ENCODE measurements at regions not wholly inside any gene's neighbourhood (a gene's known extent, or its start where the extent isn't known, plus 50 kb on each side); places are given as distances from the start of the nearest gene placed in this dataset.
"Not testable (repeated sequence)": the region's sequence is repeated elsewhere in the genome, so short reads cannot be mapped to it uniquely, and the experiment has no call there.

GRCh38 chr5:158513490-158514318 is 586.0 kb downstream of the EBF1 start:
- DNase-seq: no peak

GRCh38 chr5:158511454-158511853 is 588.3 kb downstream of the EBF1 start:
- no peak for DNase-seq

GRCh38 chr5:158510479-158510878 is 589.2 kb downstream of the EBF1 start:
- DNase-seq: no peak

- DNase-seq: no peak
Observed at GRCh38 chr5:158506648-158507047, 593.1 kb downstream of the EBF1 start.

- DNase-seq: no peak
Observed at GRCh38 chr5:158502686-158503085, 597.0 kb downstream of the EBF1 start.

GRCh38 chr5:158499892-158500418 is 599.8 kb downstream of the EBF1 start:
- DNase-seq: no peak

- no peak for DNase-seq
Observed at GRCh38 chr5:158499075-158499891, 600.4 kb downstream of the EBF1 start.

- no peak for DNase-seq
Observed at GRCh38 chr5:158496624-158497023, 603.1 kb downstream of the EBF1 start.

- DNase-seq: no peak
Observed at GRCh38 chr5:158494541-158494940, 605.2 kb downstream of the EBF1 start.

- DNase-seq: not testable (repeated sequence)
Observed at GRCh38 chr5:158494044-158494443, 605.7 kb downstream of the EBF1 start.

GRCh38 chr5:158492841-158493242 is 606.9 kb downstream of the EBF1 start:
- DNase-seq: no peak

GRCh38 chr5:158492136-158492535 is 607.6 kb downstream of the EBF1 start:
- DNase-seq: no peak

GRCh38 chr5:158487664-158488063 is 612.1 kb downstream of the EBF1 start:
- no peak for DNase-seq

GRCh38 chr5:158487156-158487555 is 612.6 kb downstream of the EBF1 start:
- no peak for DNase-seq

- DNase-seq: no peak
Observed at GRCh38 chr5:158486566-158486965, 613.1 kb downstream of the EBF1 start.

GRCh38 chr5:158485604-158486081 is 614.1 kb downstream of the EBF1 start:
- DNase-seq: no peak

GRCh38 chr5:158485047-158485446 is 614.7 kb downstream of the EBF1 start:
- DNase-seq: no peak

- DNase-seq: no peak
Observed at GRCh38 chr5:158484150-158484549, 615.6 kb downstream of the EBF1 start.

- no peak for DNase-seq
Observed at GRCh38 chr5:158483281-158483860, 616.3 kb downstream of the EBF1 start.

- DNase-seq: no peak
Observed at GRCh38 chr5:158482125-158482524, 617.6 kb downstream of the EBF1 start.

- no peak for DNase-seq
Observed at GRCh38 chr5:158478139-158478538, 619.2 kb upstream of the CLINT1 start.

GRCh38 chr5:158477214-158477613 is 618.3 kb upstream of the CLINT1 start:
- DNase-seq: no peak

GRCh38 chr5:158473016-158473635 is 614.2 kb upstream of the CLINT1 start:
- DNase-seq: no peak
